PC-3 (cell line): ENCODE measurements at regions not wholly inside any gene's neighbourhood (a gene's known extent, or its start where the extent isn't known, plus 50 kb on each side); places are given as distances from the start of the nearest gene placed in this dataset.

Experiments
- ATAC-seq: fragments of 200-7000 bp; cut with Tn5 transposase; 2 replicates; pipeline ENCODE4 v1.9.1; 2020; ENCODE audit warnings: mild to moderate bottlenecking, moderate library complexity
- BruUV-seq: library from RNA; stranded (reverse); fragments of 400-500 nt; replicated peaks from 2 replicates; lab custom pipeline; 2021; lab: Mats Ljungman, UMichigan
- CTCF ChIA-PET: fragments of 300-600 bp; sonication (Branson Sonifier 250); formaldehyde crosslinking; loops from one replicate; lab custom pipeline; 2022; ENCODE audit warnings: antibody characterized with exemption; lab: Charles Lee
- POLR2A ChIA-PET: fragments of 300-600 bp; sonication (Branson Sonifier 250); formaldehyde crosslinking; loops from one replicate; lab custom pipeline; 2022; ENCODE audit warnings: antibody characterized with exemption; ENCODE audit not compliant: unreplicated experiment; lab: Charles Lee
- DNase-seq: peaks from one replicate; pipeline ENCODE4 v3.0.0-alpha.2; 2015
- H2AFZ ChIP-seq: fragments of 300-600 bp; sonication (generic); 2 replicates; pipeline ENCODE4 v1.6.0; 2016; ENCODE audit warnings: antibody characterized with exemption, low read length
- H3F3A ChIP-seq: fragments of 300-600 bp; sonication (generic); one replicate; pipeline ENCODE4 v1.6.0; 2017; ENCODE audit warnings: antibody characterized with exemption, low read length, control low read depth, mild to moderate bottlenecking; ENCODE audit not compliant: unreplicated experiment
- H3K27ac ChIP-seq: fragments of 300-600 bp; sonication (generic); 2 replicates; pipeline ENCODE4 v1.5.1; 2016; ENCODE audit warnings: mild to moderate bottlenecking, low read length
- H3K27me3 ChIP-seq: fragments of 300-600 bp; sonication (generic); 2 replicates; pipeline ENCODE4 v1.6.1; 2016; ENCODE audit warnings: low read length, mixed read lengths
- H3K36me3 ChIP-seq: fragments of 300-600 bp; sonication (generic); 2 replicates; pipeline ENCODE4 v1.6.1; 2016; ENCODE audit warnings: low read depth, mixed run types, low read length, mixed read lengths
- H3K4me1 ChIP-seq: fragments of 300-600 bp; sonication (generic); 2 replicates; pipeline ENCODE4 v1.5.1; 2016; ENCODE audit warnings: low read length; ENCODE audit not compliant: insufficient read depth
- H3K4me2 ChIP-seq: fragments of 300-600 bp; sonication (generic); 2 replicates; pipeline ENCODE4 v1.6.0; 2016; ENCODE audit warnings: low read length
- H3K4me3 ChIP-seq: fragments of 300-600 bp; sonication (generic); 2 replicates; pipeline ENCODE4 v1.5.1; 2016; ENCODE audit warnings: mild to moderate bottlenecking, low read length, mixed read lengths
- H3K79me2 ChIP-seq: fragments of 300-600 bp; sonication (generic); 2 replicates; pipeline ENCODE4 v1.6.1; 2017; ENCODE audit warnings: low read length, mixed read lengths
- H3K9ac ChIP-seq: fragments of 300-600 bp; sonication (generic); 2 replicates; pipeline ENCODE4 v1.6.0; 2016; ENCODE audit warnings: mild to moderate bottlenecking, low read length
- H3K9me2 ChIP-seq: fragments of 300-600 bp; sonication (generic); replicated peaks from 2 replicates; pipeline ENCODE4 v1.6.1; 2016; ENCODE audit warnings: mixed run types, low read length, mixed read lengths
- H3K9me3 ChIP-seq: fragments of 300-600 bp; sonication (generic); 2 replicates; pipeline ENCODE4 v1.6.1; 2016; ENCODE audit warnings: low read length, mixed read lengths
- H4K20me1 ChIP-seq: fragments of 300-600 bp; sonication (generic); 2 replicates; pipeline ENCODE4 v1.6.1; 2016; ENCODE audit warnings: low read length, mixed read lengths
- EZH2 ChIP-seq: fragments of 300-600 bp; sonication (generic); IDR thresholded peaks from one replicate; pipeline ENCODE4 v1.6.1; 2017; ENCODE audit warnings: antibody characterized with exemption, mild to moderate bottlenecking, low read length; ENCODE audit not compliant: unreplicated experiment
- EZH2phosphoT487 ChIP-seq: fragments of 300-600 bp; sonication (generic); IDR thresholded peaks from 2 replicates; pipeline ENCODE4 v1.6.1; 2018; ENCODE audit warnings: mild to moderate bottlenecking, antibody characterized with exemption, low read length, borderline replicate concordance
- intact Hi-C: fragments of 100-400 bp; cut with micrococcal nuclease; formaldehyde crosslinking; loops from 2 replicates; pipeline ENCODE4 v1.9.0; 2023
- TF ChIP-seq, protein P1 (sequence below): fragments of 300-600 bp; sonication (generic); conservative IDR thresholded peaks from 2 replicates; pipeline ENCODE4 v1.5.1; 2017; ENCODE audit warnings: antibody characterized with exemption, low read depth, mild to moderate bottlenecking, low read length

- ChIA-PET CTCF (no interaction called here), POLR2A (no interaction called here)
- H3K4me1 ChIP-seq = no peaks in the 10 kb centered on the region
- DNase-seq (no peak), ATAC-seq (no peak)
- H3F3A ChIP-seq = no peaks in the 10 kb centered on the region
- H4K20me1 ChIP-seq = no peaks in the 10 kb centered on the region
- H3K79me2 ChIP-seq = no peaks in the 10 kb centered on the region
- H3K9ac ChIP-seq = no peak overlapping the region
- no peaks in the 10 kb centered on the region for H3K9me3 ChIP-seq
- H3K27ac ChIP-seq = no peak overlapping the region
- no peaks in the 10 kb centered on the region for H3K9me2 ChIP-seq
- H3K4me2 ChIP-seq = no peak overlapping the region
- BruUV-seq = no TSS peak
- intact Hi-C loops = no loop called here
- no peak overlapping the region for H2AFZ ChIP-seq
- no peaks in the 10 kb centered on the region for H3K36me3 ChIP-seq
- H3K4me3 ChIP-seq = no peak overlapping the region
- TF ChIP-seq EZH2phosphoT487 = no peak
- TF ChIP-seq, protein P1, sequence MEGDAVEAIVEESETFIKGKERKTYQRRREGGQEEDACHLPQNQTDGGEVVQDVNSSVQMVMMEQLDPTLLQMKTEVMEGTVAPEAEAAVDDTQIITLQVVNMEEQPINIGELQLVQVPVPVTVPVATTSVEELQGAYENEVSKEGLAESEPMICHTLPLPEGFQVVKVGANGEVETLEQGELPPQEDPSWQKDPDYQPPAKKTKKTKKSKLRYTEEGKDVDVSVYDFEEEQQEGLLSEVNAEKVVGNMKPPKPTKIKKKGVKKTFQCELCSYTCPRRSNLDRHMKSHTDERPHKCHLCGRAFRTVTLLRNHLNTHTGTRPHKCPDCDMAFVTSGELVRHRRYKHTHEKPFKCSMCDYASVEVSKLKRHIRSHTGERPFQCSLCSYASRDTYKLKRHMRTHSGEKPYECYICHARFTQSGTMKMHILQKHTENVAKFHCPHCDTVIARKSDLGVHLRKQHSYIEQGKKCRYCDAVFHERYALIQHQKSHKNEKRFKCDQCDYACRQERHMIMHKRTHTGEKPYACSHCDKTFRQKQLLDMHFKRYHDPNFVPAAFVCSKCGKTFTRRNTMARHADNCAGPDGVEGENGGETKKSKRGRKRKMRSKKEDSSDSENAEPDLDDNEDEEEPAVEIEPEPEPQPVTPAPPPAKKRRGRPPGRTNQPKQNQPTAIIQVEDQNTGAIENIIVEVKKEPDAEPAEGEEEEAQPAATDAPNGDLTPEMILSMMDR = no peak
- no peak for TF ChIP-seq EZH2
- no peaks in the 10 kb centered on the region for H3K27me3 ChIP-seq
These were observed 157.5 kb upstream of the C21orf91 start for GRCh38 chr21:17976691-17977090.

DNA sequence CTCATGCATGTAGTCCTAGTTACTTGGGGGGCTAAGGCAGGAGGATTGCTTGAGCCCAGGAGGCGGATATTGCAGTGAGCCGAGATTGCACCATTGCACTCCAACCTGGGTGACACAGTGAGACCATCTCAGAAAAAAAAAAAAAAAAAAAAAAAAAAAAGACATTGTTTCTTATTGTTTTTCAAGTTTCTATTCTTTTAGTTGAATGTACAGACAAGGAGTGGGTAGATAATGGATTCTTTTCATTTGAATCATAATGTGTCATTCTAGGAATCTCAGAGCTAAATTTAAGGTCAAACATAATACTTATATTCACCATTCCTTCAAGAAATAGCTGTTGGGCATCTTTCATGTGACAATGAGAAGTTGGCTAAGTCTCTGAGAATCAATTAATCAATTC is 157.0 kb upstream of the C21orf91 start:
- no peaks in the 10 kb centered on the region for H3K36me3 ChIP-seq
- ATAC-seq = no peak
- H3K9ac ChIP-seq = no peak overlapping the region
- H3K27me3 ChIP-seq = no peaks in the 10 kb centered on the region
- H3K9me2 ChIP-seq = no peaks in the 10 kb centered on the region
- H2AFZ ChIP-seq = no peak overlapping the region
- H3K4me3 ChIP-seq = no peak overlapping the region
- ChIA-PET POLR2A (no interaction called here), CTCF (no interaction called here)
- H3K9me3 ChIP-seq = no peaks in the 10 kb centered on the region
- no peak overlapping the region for H3K4me2 ChIP-seq
- H3K27ac ChIP-seq = no peak overlapping the region
- H3F3A ChIP-seq = no peaks in the 10 kb centered on the region
- no peak for DNase-seq
- no peaks in the 10 kb centered on the region for H4K20me1 ChIP-seq
- no peaks in the 10 kb centered on the region for H3K79me2 ChIP-seq
- H3K4me1 ChIP-seq = no peaks in the 10 kb centered on the region
- TF ChIP-seq EZH2 (no peak), EZH2phosphoT487 (no peak)
- TF ChIP-seq, protein P1 = no peak
- intact Hi-C loops = no loop called here
- BruUV-seq = no TSS peak

GRCh38 chr21:17967319-17967718 is 148.2 kb upstream of the C21orf91 start:
- no peaks in the 10 kb centered on the region for H3K36me3 ChIP-seq
- H3K27ac ChIP-seq = no peak overlapping the region
- POLR2A ChIA-PET = no interaction called here
- no peak overlapping the region for H3K9ac ChIP-seq
- H3K4me1 ChIP-seq = no peaks in the 10 kb centered on the region
- no peaks in the 10 kb centered on the region for H3K9me2 ChIP-seq
- no TSS peak for BruUV-seq
- H3K4me2 ChIP-seq = no peak overlapping the region
- TF ChIP-seq, protein P1 = no peak
- TF ChIP-seq EZH2phosphoT487 = no peak
- no peak for TF ChIP-seq EZH2
- no peaks in the 10 kb centered on the region for H3K27me3 ChIP-seq
- no peak for ATAC-seq
- intact Hi-C loops = no loop called here
- CTCF ChIA-PET = no interaction called here
- no peak overlapping the region for H3K4me3 ChIP-seq
- no peaks in the 10 kb centered on the region for H4K20me1 ChIP-seq
- no peaks in the 10 kb centered on the region for H3F3A ChIP-seq
- H3K9me3 ChIP-seq = no peaks in the 10 kb centered on the region; the same call in 1 of the 2 replicates
- DNase-seq = no peak
- no peaks in the 10 kb centered on the region for H3K79me2 ChIP-seq
- no peak overlapping the region for H2AFZ ChIP-seq
